CD14-positive monocyte (primary cell): ENCODE measurements at regions not wholly inside any gene's neighbourhood (a gene's known extent, or its start where the extent isn't known, plus 50 kb on each side); places are given as distances from the start of the nearest gene placed in this dataset.

Experiments used
- DNase-seq, 3 donors: peaks; one replicate each; pipeline ENCODE4 v3.0.0-alpha.2; 2011 to 2022
- H2AFZ ChIP-seq: 2 replicates; pipeline ENCODE4 v1.6.0; 2012; ENCODE audit warnings: mild to moderate bottlenecking, low read depth, low read length, inconsistent platforms; ENCODE audit not compliant: insufficient read depth, poor library complexity, severe bottlenecking
- H3K27ac ChIP-seq, 2 donors: 1 replicate in 1 of 2; 2 replicates in 1 of 2; pipeline ENCODE4 v1.5.1; 2012 to 2013; ENCODE audit warnings: low read length in 2 of 2, control low read depth in 1 of 2, inconsistent platforms in 1 of 2, low read depth in 1 of 2, mild to moderate bottlenecking in 1 of 2
- H3K27me3 ChIP-seq, 2 donors: one replicate each; pipeline versions ENCODE4 v1.6.0 to v1.6.1; 2011 to 2013; ENCODE audit warnings: low read length in 2 of 2; ENCODE audit not compliant: control insufficient read depth in 2 of 2, insufficient read depth in 2 of 2
- H3K36me3 ChIP-seq, 2 donors: replicated peaks in 1 of 2; 1 replicate in 1 of 2; 2 replicates in 1 of 2; pipeline versions ENCODE4 v1.5.1 to v1.6.1; 2012 to 2013; ENCODE audit warnings: low read length in 2 of 2, control low read depth in 1 of 2, inconsistent platforms in 1 of 2, mild to moderate bottlenecking in 1 of 2; ENCODE audit not compliant: insufficient read depth in 2 of 2, control insufficient read depth in 1 of 2
- H3K4me1 ChIP-seq, 2 donors: 1 replicate in 1 of 2; 2 replicates in 1 of 2; pipeline versions ENCODE4 v1.5.1 to v1.6.1; 2012 to 2013; ENCODE audit warnings: low read length in 2 of 2, control low read depth in 1 of 2, inconsistent platforms in 1 of 2, mild to moderate bottlenecking in 1 of 2, moderate library complexity in 1 of 2; ENCODE audit not compliant: insufficient read depth in 2 of 2, control insufficient read depth in 1 of 2
- H3K4me2 ChIP-seq: replicated peaks from 2 replicates; pipeline ENCODE3; 2012; ENCODE audit warnings: low read length, moderate library complexity, mild to moderate bottlenecking; ENCODE audit not compliant: poor library complexity, severe bottlenecking; ENCODE audit errors: extremely low read depth
- H3K4me3 ChIP-seq, 3 experiments: fragments of 200-600 bp in 1 of 3; sonication (generic) in 1 of 3; replicated peaks in 1 of 3; 1 replicate in 2 of 3; 2 replicates in 1 of 3; pipeline ENCODE4 v1.5.1; 2011 to 2013; ENCODE audit warnings: low read length in 3 of 3, mild to moderate bottlenecking in 3 of 3, control low read depth in 2 of 3, low read depth in 2 of 3, inconsistent platforms in 1 of 3, moderate library complexity in 1 of 3
- H3K79me2 ChIP-seq: 2 replicates; pipeline ENCODE4 v1.6.0; 2012; ENCODE audit warnings: mild to moderate bottlenecking, control low read depth, inconsistent platforms, low read length, moderate library complexity; ENCODE audit not compliant: insufficient read depth
- H3K9ac ChIP-seq: 2 replicates; pipeline ENCODE4 v1.6.0; 2017; ENCODE audit warnings: low read length, mild to moderate bottlenecking; ENCODE audit not compliant: insufficient read depth, poor library complexity, severe bottlenecking
- H3K9me3 ChIP-seq, 2 donors: replicated peaks in 1 of 2; 1 replicate in 1 of 2; 2 replicates in 1 of 2; pipeline versions ENCODE4 v1.5.1 to v1.6.1; 2012 to 2013; ENCODE audit warnings: low read length in 2 of 2, control low read depth in 1 of 2; ENCODE audit not compliant: control insufficient read depth in 1 of 2, insufficient read depth in 1 of 2
- H4K20me1 ChIP-seq: 2 replicates; pipeline ENCODE4 v1.6.0; 2012; ENCODE audit warnings: mild to moderate bottlenecking, low read length, control low read depth, moderate library complexity; ENCODE audit not compliant: insufficient read depth
- H3K27ac Mint-ChIP-seq, 7 donors: one replicate each; pipeline ENCODE4 v1.8.0; 2020; ENCODE audit warnings: mild to moderate bottlenecking in 7 of 7, mixed read lengths in 7 of 7, moderate library complexity in 6 of 7, inconsistent platforms in 2 of 7
- H3K27me3 Mint-ChIP-seq, 3 donors: one replicate each; pipeline ENCODE4 v1.8.0; 2021 to 2022; ENCODE audit warnings: low read depth in 3 of 3, mild to moderate bottlenecking in 3 of 3, mixed read lengths in 3 of 3, moderate library complexity in 3 of 3, inconsistent platforms in 1 of 3
- H3K36me3 Mint-ChIP-seq, 2 donors: one replicate each; pipeline ENCODE4 v1.8.0; 2020; ENCODE audit warnings: mixed read lengths in 2 of 2, inconsistent platforms in 1 of 2, mild to moderate bottlenecking in 1 of 2
- H3K4me1 Mint-ChIP-seq: one replicate; pipeline ENCODE4 v1.8.0; 2020; ENCODE audit warnings: mild to moderate bottlenecking, mixed read lengths
- H3K4me3 Mint-ChIP-seq, 2 donors: one replicate each; pipeline ENCODE4 v1.8.0; 2020; ENCODE audit warnings: mild to moderate bottlenecking in 2 of 2, mixed read lengths in 2 of 2, moderate library complexity in 1 of 2
- H3K9me3 Mint-ChIP-seq, 7 donors: one replicate each; pipeline ENCODE4 v1.8.0; 2020 to 2022; ENCODE audit warnings: mixed read lengths in 7 of 7, mild to moderate bottlenecking in 6 of 7, moderate library complexity in 6 of 7, inconsistent platforms in 2 of 7
- CTCF ChIP-seq: fragments of 200-600 bp; IDR thresholded peaks from one replicate; pipeline ENCODE4 v1.8.0; 2022; ENCODE audit warnings: antibody characterized with exemption, mild to moderate bottlenecking
- WGBS: methylation state at CpG from one replicate; pipeline ENCODE4 v1.1.5; 2013; ENCODE audit warnings: missing lambda C conversion rate; ENCODE audit not compliant: insufficient coverage; 5-methylcytosine and 5-hydroxymethylcytosine counted together
- intact Hi-C, 2 donors: fragments of 100-400 bp; cut with micrococcal nuclease; formaldehyde crosslinking; loops; one replicate each; pipeline versions ENCODE4 v1.15.0 to v1.15.1; 2023

- H3K4me3 Mint-ChIP-seq = no peak overlapping the region
- Histone ChIP-seq H3K79me2 (no peaks in the 10 kb centered on the region), H3K9ac (no peak overlapping the region), H3K27me3 (no peaks in the 10 kb centered on the region), H3K4me1 (no peaks in the 10 kb centered on the region), H2AFZ (no peak overlapping the region), H3K4me2 (no peak overlapping the region), H3K27ac (no peak overlapping the region), H3K4me3 (no peak overlapping the region), H3K9me3 (no peaks in the 10 kb centered on the region), H4K20me1 (no peaks in the 10 kb centered on the region), H3K36me3 (no peaks in the 10 kb centered on the region)
- 100% methylated on average over 2 of the region's 3 CpGs for WGBS
- H3K27me3 Mint-ChIP-seq = peaks cover 0 to 5% (median 0%) of the 10 kb centered on the region in 3 donors
- H3K27ac Mint-ChIP-seq = no peak overlapping the region
- no peaks in the 10 kb centered on the region for H3K36me3 Mint-ChIP-seq
- no peaks in the 10 kb centered on the region for H3K4me1 Mint-ChIP-seq
- intact Hi-C loops = no loop called here
- no peak for DNase-seq
- TF ChIP-seq CTCF = no peak
- peaks cover 0 to 6% (median 3%) of the 10 kb centered on the region in 7 donors for H3K9me3 Mint-ChIP-seq
Observed at GRCh38 chr6:106908386-106908840, 66.1 kb downstream of the CD24 start.

- intact Hi-C loops = no loop called here
- no peak overlapping the region for H2AFZ ChIP-seq
- no CpG with 5 or more reads among the region's 1 CpG for WGBS
Observed at GRCh38 chr6:106907754-106908153, 66.8 kb downstream of the CD24 start.

More at GRCh38 chr6:106907754-106908153, 66.8 kb downstream of the CD24 start:
- no peaks in the 10 kb centered on the region for H3K9me3 ChIP-seq
- no peak overlapping the region for H3K27ac ChIP-seq
- no peak overlapping the region for H3K4me3 ChIP-seq
- no peak for DNase-seq
- no peaks in the 10 kb centered on the region for H3K27me3 ChIP-seq
- H3K4me1 ChIP-seq = no peaks in the 10 kb centered on the region
- no peaks in the 10 kb centered on the region for H3K36me3 ChIP-seq
- peaks cover 0 to 6% (median 0%) of the 10 kb centered on the region in 3 donors for H3K27me3 Mint-ChIP-seq
- H3K4me1 Mint-ChIP-seq = no peaks in the 10 kb centered on the region
- no peaks in the 10 kb centered on the region for H3K79me2 ChIP-seq
- peaks cover 0 to 8% (median 4%) of the 10 kb centered on the region in 7 donors for H3K9me3 Mint-ChIP-seq
- no peaks in the 10 kb centered on the region for H4K20me1 ChIP-seq
- H3K4me3 Mint-ChIP-seq = no peak overlapping the region
- no peak overlapping the region for H3K4me2 ChIP-seq
- no peak overlapping the region for H3K9ac ChIP-seq
- H3K27ac Mint-ChIP-seq = no peak overlapping the region
- no peak for TF ChIP-seq CTCF
- no peaks in the 10 kb centered on the region for H3K36me3 Mint-ChIP-seq
